Esophagus squamous epithelium (tissue), 4 donors: ENCODE measurements at regions not wholly inside any gene's neighbourhood (a gene's known extent, or its start where the extent isn't known, plus 50 kb on each side); places are given as distances from the start of the nearest gene placed in this dataset.

Experiments
- CTCF ChIP-seq, 6 experiments: fragments of 450-650 bp in 4 of 6; fragments of 200-600 bp in 2 of 6; sonication (generic) in 2 of 6; IDR thresholded peaks; one replicate each; pipeline ENCODE4 v1.5.1; 2016 to 2019; ENCODE audit warnings: antibody characterized with exemption in 6 of 6, mild to moderate bottlenecking in 4 of 6, moderate library complexity in 4 of 6
- POLR2A ChIP-seq, 4 donors: fragments of 450-650 bp; IDR thresholded peaks; one replicate each; pipeline ENCODE4 v1.6.1; 2017; ENCODE audit warnings: antibody characterized with exemption in 4 of 4, mild to moderate bottlenecking in 4 of 4, moderate library complexity in 3 of 4

GRCh38 chr4:56102601-56103000 lies 153.9 kb downstream of the CEP135 start:
- TF ChIP-seq POLR2A (IDR thresholded peaks at IDR 0.05) = no peak
- TF ChIP-seq CTCF (IDR thresholded peaks at IDR 0.05) = no peak
